ENCODE measurements at regions not wholly inside any gene's neighbourhood (a gene's known extent, or its start where the extent isn't known, plus 50 kb on each side); places are given as distances from the start of the nearest gene placed in this dataset.
"Not testable (repeated sequence)": the region's sequence is repeated elsewhere in the genome, so short reads cannot be mapped to it uniquely, and the experiment has no call there.

DNA sequence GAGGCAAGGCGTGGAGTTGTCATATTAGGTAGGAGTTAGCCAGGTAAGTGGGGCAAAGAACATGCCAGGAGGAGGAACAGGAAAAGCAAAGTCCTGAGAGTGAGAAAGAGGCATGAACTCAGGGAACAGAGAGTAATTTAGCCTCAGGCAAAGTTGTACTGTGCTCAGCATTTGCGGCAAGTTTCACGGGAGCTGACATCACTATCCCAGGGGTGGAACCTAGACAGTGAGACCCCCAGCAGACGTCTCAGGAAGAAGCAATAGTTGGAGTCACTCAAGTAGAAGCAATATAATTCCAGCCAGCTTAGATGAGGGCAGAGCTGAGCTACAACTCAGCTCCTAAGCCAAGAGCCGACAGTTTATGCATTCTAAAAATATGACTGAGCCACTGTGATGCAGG, 426.0 kb upstream of the ISX start:
- Histone ChIP-seq H3K27ac (no peak overlapping the region), H3K36me3 (ENCODE audit: control insufficient read depth, insufficient read depth, low read length) (no peaks in the 10 kb centered on the region), H3K4me3 (ENCODE audit: low read depth, low read length) (no peak overlapping the region), H3K4me1 (no peaks in the 10 kb centered on the region), H2AFZ (no peak overlapping the region), H3K27me3 (ENCODE audit: control insufficient read depth, insufficient read depth, low read length) (no peaks in the 10 kb centered on the region), H3K9me3 (ENCODE audit: control insufficient read depth, low read length) (no peaks in the 10 kb centered on the region), H3K4me2 (ENCODE audit: low read length) (no peak overlapping the region), H3K9ac (no peak overlapping the region), H3K79me2 (no peaks in the 10 kb centered on the region)
- TF ChIP-seq, protein P1, sequence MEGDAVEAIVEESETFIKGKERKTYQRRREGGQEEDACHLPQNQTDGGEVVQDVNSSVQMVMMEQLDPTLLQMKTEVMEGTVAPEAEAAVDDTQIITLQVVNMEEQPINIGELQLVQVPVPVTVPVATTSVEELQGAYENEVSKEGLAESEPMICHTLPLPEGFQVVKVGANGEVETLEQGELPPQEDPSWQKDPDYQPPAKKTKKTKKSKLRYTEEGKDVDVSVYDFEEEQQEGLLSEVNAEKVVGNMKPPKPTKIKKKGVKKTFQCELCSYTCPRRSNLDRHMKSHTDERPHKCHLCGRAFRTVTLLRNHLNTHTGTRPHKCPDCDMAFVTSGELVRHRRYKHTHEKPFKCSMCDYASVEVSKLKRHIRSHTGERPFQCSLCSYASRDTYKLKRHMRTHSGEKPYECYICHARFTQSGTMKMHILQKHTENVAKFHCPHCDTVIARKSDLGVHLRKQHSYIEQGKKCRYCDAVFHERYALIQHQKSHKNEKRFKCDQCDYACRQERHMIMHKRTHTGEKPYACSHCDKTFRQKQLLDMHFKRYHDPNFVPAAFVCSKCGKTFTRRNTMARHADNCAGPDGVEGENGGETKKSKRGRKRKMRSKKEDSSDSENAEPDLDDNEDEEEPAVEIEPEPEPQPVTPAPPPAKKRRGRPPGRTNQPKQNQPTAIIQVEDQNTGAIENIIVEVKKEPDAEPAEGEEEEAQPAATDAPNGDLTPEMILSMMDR (IDR thresholded peaks at IDR 0.05): no peak

DNA sequence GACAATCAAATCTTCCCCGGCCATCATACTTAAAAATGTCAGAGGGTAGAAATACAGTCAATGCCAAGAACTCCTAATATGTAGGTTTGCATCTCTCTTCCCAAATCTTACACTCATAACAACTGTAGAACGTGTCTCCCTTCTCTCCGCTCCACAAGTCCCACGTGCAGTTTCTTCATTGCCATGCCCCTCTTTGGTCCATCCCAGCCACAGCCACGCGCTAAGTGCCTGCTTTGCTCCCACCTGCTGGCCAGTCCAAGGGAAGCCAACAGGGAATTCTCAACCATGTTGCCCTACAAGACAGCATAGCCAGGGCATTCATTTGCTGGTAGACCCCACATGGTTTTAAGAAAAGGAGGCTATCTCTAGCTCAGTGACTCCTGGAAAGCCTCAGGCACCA, 420.6 kb upstream of the ISX start:
- H2AFZ ChIP-seq: no peak overlapping the region
- TF ChIP-seq, protein P1 (IDR thresholded peaks at IDR 0.05): no peak
- no peak overlapping the region for H3K4me2 ChIP-seq (ENCODE audit: low read length)
- no peak overlapping the region for H3K27ac ChIP-seq
- no peaks in the 10 kb centered on the region for H3K27me3 ChIP-seq (ENCODE audit: control insufficient read depth, insufficient read depth, low read length)
- no peak overlapping the region for H3K9ac ChIP-seq
- no peaks in the 10 kb centered on the region for H3K4me1 ChIP-seq
- H3K9me3 ChIP-seq (ENCODE audit: control insufficient read depth, low read length): no peaks in the 10 kb centered on the region
- no peaks in the 10 kb centered on the region for H3K36me3 ChIP-seq (ENCODE audit: control insufficient read depth, insufficient read depth, low read length)
- no peaks in the 10 kb centered on the region for H3K79me2 ChIP-seq
- H3K4me3 ChIP-seq (ENCODE audit: low read depth, low read length): no peak overlapping the region

DNA sequence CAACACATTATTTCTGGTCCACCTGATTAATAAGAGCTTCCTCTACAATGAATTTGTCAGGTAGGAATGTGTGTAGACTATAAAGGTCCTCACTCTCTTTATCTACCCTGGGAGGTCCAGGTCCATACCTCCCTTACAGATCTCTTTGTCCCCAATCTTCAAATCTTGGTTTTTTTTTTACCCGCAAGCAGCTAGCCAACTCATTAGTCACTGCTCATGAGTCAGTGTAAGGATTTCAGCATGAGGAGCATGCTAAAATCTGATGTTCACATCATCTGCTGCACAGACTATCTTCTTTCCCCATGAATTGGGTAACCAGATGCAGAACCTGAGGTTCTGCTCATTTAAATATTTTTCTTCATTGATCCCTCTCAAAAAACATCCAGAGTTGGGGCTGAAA, 397.0 kb upstream of the ISX start:
- Histone ChIP-seq H3K27me3 (ENCODE audit: control insufficient read depth, insufficient read depth, low read length) (no peaks in the 10 kb centered on the region), H2AFZ (no peak overlapping the region), H3K36me3 (ENCODE audit: control insufficient read depth, insufficient read depth, low read length) (no peaks in the 10 kb centered on the region), H3K9ac (no peak overlapping the region), H3K4me3 (ENCODE audit: low read depth, low read length) (no peak overlapping the region), H3K4me1 (no peaks in the 10 kb centered on the region), H3K4me2 (ENCODE audit: low read length) (no peak overlapping the region), H3K79me2 (no peaks in the 10 kb centered on the region), H3K9me3 (ENCODE audit: control insufficient read depth, low read length) (no peaks in the 10 kb centered on the region), H3K27ac (no peak overlapping the region)
- TF ChIP-seq, protein P1 (IDR thresholded peaks at IDR 0.05): no peak

DNA sequence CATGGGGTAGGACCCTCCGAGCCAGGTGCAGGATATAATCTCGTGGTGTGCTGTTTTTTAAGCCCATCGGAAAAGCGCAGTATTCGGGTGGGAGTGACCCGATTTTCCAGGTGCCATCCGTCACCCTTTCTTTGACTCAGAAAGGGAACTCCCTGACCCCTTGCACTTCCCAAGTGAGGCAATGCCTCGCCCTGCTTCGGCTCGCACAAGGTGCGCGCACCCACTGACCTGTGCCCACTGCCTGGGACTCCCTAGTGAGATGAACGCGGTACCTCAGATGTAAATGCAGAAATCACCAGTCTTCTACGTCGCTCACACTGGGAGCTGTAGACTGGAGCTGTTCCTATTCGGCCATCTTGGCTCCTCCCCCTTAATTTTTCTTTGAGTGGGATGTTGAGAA, 382.9 kb upstream of the ISX start:
- not testable (repeated sequence) for H3K9me3 ChIP-seq (ENCODE audit: control insufficient read depth, low read length); H3K79me2 ChIP-seq; H3K4me3 ChIP-seq (ENCODE audit: low read depth, low read length); H3K4me2 ChIP-seq (ENCODE audit: low read length); H2AFZ ChIP-seq; H3K9ac ChIP-seq; H3K27me3 ChIP-seq (ENCODE audit: control insufficient read depth, insufficient read depth, low read length); H3K36me3 ChIP-seq (ENCODE audit: control insufficient read depth, insufficient read depth, low read length); H3K4me1 ChIP-seq; H3K27ac ChIP-seq

DNA sequence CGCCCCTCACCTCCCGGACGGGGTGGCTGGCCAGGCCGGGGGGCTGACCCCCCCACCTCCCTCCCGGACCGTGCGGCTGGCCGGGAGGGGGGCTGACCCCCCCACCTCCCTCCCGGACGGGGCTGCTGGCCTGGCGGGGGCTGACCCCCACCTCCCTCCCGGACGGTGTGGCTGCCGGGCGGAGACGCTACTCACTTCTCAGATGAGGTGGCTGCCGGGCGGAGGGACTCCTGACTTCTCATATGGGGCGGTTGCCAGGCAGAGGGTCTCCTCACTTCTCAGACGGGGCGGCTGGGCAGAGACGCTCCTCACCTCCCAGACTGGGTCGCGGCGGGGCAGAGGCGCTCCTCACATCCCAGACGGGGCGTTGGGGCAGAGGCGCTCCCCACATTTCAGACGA, 381.7 kb upstream of the ISX start:
- H3K4me3 ChIP-seq (ENCODE audit: low read depth, low read length); H3K79me2 ChIP-seq; H3K27ac ChIP-seq; H3K4me2 ChIP-seq (ENCODE audit: low read length); H3K36me3 ChIP-seq (ENCODE audit: control insufficient read depth, insufficient read depth, low read length); H3K9ac ChIP-seq; H2AFZ ChIP-seq; H3K27me3 ChIP-seq (ENCODE audit: control insufficient read depth, insufficient read depth, low read length); H3K9me3 ChIP-seq (ENCODE audit: control insufficient read depth, low read length); H3K4me1 ChIP-seq: not testable (repeated sequence)

DNA sequence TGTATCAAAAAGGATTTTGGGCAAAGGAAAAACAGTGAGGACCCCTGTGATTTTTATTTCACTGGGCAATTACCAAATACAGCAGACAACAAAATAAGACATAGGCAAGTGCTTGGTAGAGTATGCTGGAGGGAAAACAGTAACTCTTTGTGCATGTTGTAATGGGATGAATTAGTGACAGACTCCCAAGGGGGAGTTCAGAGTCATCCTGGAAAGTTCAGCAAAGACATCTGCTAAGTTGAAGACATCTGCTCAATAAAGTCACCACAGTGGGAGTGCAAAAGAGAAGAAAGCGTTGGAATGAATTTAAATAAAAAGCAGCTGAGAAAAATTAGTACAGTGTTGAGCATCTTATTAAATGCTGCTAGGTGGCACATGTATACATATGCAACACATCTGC, 378.8 kb upstream of the ISX start:
- H3K9me3 ChIP-seq (ENCODE audit: control insufficient read depth, low read length): no peaks in the 10 kb centered on the region
- H2AFZ ChIP-seq: no peak overlapping the region
- no peaks in the 10 kb centered on the region for H3K79me2 ChIP-seq
- TF ChIP-seq, protein P1 (IDR thresholded peaks at IDR 0.05): no peak
- H3K27me3 ChIP-seq (ENCODE audit: control insufficient read depth, insufficient read depth, low read length): no peaks in the 10 kb centered on the region
- H3K27ac ChIP-seq: no peak overlapping the region
- H3K4me2 ChIP-seq (ENCODE audit: low read length): no peak overlapping the region
- no peak overlapping the region for H3K9ac ChIP-seq
- H3K4me1 ChIP-seq: no peaks in the 10 kb centered on the region
- H3K4me3 ChIP-seq (ENCODE audit: low read depth, low read length): no peak overlapping the region
- no peaks in the 10 kb centered on the region for H3K36me3 ChIP-seq (ENCODE audit: control insufficient read depth, insufficient read depth, low read length)
